Neural crest cell (in vitro differentiated cells): ENCODE measurements at regions not wholly inside any gene's neighbourhood (a gene's known extent, or its start where the extent isn't known, plus 50 kb on each side); places are given as distances from the start of the nearest gene placed in this dataset.

Experiments used
- DNase-seq: peaks from one replicate; pipeline ENCODE4 v3.0.0; 2021; ENCODE audit warnings: low read depth, mixed read lengths, low spot score
- H3K27ac Mint-ChIP-seq: one replicate; pipeline ENCODE4 v1.8.0; 2021; ENCODE audit warnings: mild to moderate bottlenecking, mixed read lengths; ENCODE audit not compliant: unreplicated experiment
- H3K27me3 Mint-ChIP-seq: 2 replicates; pipeline ENCODE4 v1.8.0; 2021; ENCODE audit warnings: low read depth, mild to moderate bottlenecking, mixed read lengths
- H3K36me3 Mint-ChIP-seq: 2 replicates; pipeline ENCODE4 v1.8.0; 2021; ENCODE audit warnings: low read depth, mild to moderate bottlenecking, mixed read lengths
- H3K4me1 Mint-ChIP-seq: 2 replicates; pipeline ENCODE4 v1.8.0; 2021; ENCODE audit warnings: mixed read lengths
- H3K4me3 Mint-ChIP-seq: one replicate; pipeline ENCODE4 v1.8.0; 2021; ENCODE audit warnings: mild to moderate bottlenecking, mixed read lengths
- H3K9me3 Mint-ChIP-seq: 2 replicates; pipeline ENCODE4 v1.8.0; 2021; ENCODE audit warnings: mixed read lengths
- CTCF ChIP-seq: fragments of 200-600 bp; sonication (generic); conservative IDR thresholded peaks from 2 replicates; pipeline ENCODE4 v1.5.0; 2021; ENCODE audit warnings: antibody characterized with exemption, mild to moderate bottlenecking

- TF ChIP-seq CTCF = no peak
- no peak overlapping the region for H3K4me3 Mint-ChIP-seq
- H3K9me3 Mint-ChIP-seq = no peaks in the 10 kb centered on the region
- H3K4me1 Mint-ChIP-seq = no peaks in the 10 kb centered on the region
- H3K36me3 Mint-ChIP-seq = no peaks in the 10 kb centered on the region
- H3K27me3 Mint-ChIP-seq = no peaks in the 10 kb centered on the region
- no peak for DNase-seq
- no peak overlapping the region for H3K27ac Mint-ChIP-seq
Measured at GRCh38 chr9:18250053-18250452, 223.9 kb upstream of the ADAMTSL1 start.

- Mint-ChIP-seq H3K9me3 (no peaks in the 10 kb centered on the region), H3K27ac (no peak overlapping the region), H3K36me3 (no peaks in the 10 kb centered on the region), H3K4me3 (no peak overlapping the region), H3K4me1 (peaks cover 6% of the 10 kb centered on the region), H3K27me3 (no peaks in the 10 kb centered on the region)
- no peak for TF ChIP-seq CTCF
- DNase-seq = no peak
Measured at GRCh38 chr9:18253950-18254349, 220.0 kb upstream of the ADAMTSL1 start.

GRCh38 chr9:18255158-18255629 lies 218.8 kb upstream of the ADAMTSL1 start:
- no peaks in the 10 kb centered on the region for H3K36me3 Mint-ChIP-seq
- H3K4me3 Mint-ChIP-seq = no peak overlapping the region
- no peaks in the 10 kb centered on the region for H3K9me3 Mint-ChIP-seq
- peak; percentile 90 for DNase-seq
- TF ChIP-seq CTCF = peak; percentile 97
- H3K27ac Mint-ChIP-seq = no peak overlapping the region
- H3K4me1 Mint-ChIP-seq = peaks cover 6% of the 10 kb centered on the region
- H3K27me3 Mint-ChIP-seq = no peaks in the 10 kb centered on the region

- Mint-ChIP-seq H3K27me3 (no peaks in the 10 kb centered on the region), H3K9me3 (no peaks in the 10 kb centered on the region), H3K36me3 (no peaks in the 10 kb centered on the region), H3K4me1 (peaks cover 6% of the 10 kb centered on the region), H3K4me3 (no peak overlapping the region), H3K27ac (no peak overlapping the region)
- no peak for DNase-seq
- TF ChIP-seq CTCF = no peak
Measured at GRCh38 chr9:18255747-18256146, 218.2 kb upstream of the ADAMTSL1 start.

- Mint-ChIP-seq H3K4me3 (no peak overlapping the region), H3K4me1 (peaks cover 6% of the 10 kb centered on the region), H3K27me3 (no peaks in the 10 kb centered on the region), H3K36me3 (no peaks in the 10 kb centered on the region), H3K9me3 (no peaks in the 10 kb centered on the region), H3K27ac (no peak overlapping the region)
- no peak for TF ChIP-seq CTCF
- DNase-seq = no peak
Measured at GRCh38 chr9:18256568-18256967, 217.4 kb upstream of the ADAMTSL1 start.

- Mint-ChIP-seq H3K4me1 (peaks cover 6% of the 10 kb centered on the region), H3K27me3 (no peaks in the 10 kb centered on the region), H3K36me3 (no peaks in the 10 kb centered on the region), H3K4me3 (no peak overlapping the region), H3K9me3 (no peaks in the 10 kb centered on the region), H3K27ac (no peak overlapping the region)
- DNase-seq = no peak
- TF ChIP-seq CTCF = no peak
Measured at GRCh38 chr9:18260521-18260920, 213.4 kb upstream of the ADAMTSL1 start.
